IMR-90 (cell line): ENCODE measurements at regions not wholly inside any gene's neighbourhood (a gene's known extent, or its start where the extent isn't known, plus 50 kb on each side); places are given as distances from the start of the nearest gene placed in this dataset.

Experiments
- ATAC-seq: fragments of 200-7000 bp; cut with Tn5 transposase; 2 replicates; pipeline ENCODE4 v1.9.1; 2020; ENCODE audit warnings: low read depth, mild to moderate bottlenecking, moderate library complexity
- BruUV-seq: library from RNA; stranded (reverse); fragments of 400-500 nt; replicated peaks from 2 replicates; lab custom pipeline; 2021; lab: Mats Ljungman, UMichigan
- CTCF ChIA-PET: fragments of 300-600 bp; formaldehyde crosslinking; extraction: SDS; loops from one replicate; lab custom pipeline; 2021; ENCODE audit warnings: antibody characterized with exemption; lab: Yijun Ruan, JAX
- POLR2A ChIA-PET: fragments of 300-600 bp; sonication (Branson Sonifier 250); formaldehyde crosslinking; loops from one replicate; lab custom pipeline; 2022; ENCODE audit warnings: antibody characterized with exemption; ENCODE audit not compliant: unreplicated experiment; lab: Charles Lee
- DNase-seq: peaks from one replicate; pipeline ENCODE4 v3.0.0; 2013
- H2AFZ ChIP-seq: replicated peaks from 2 replicates; pipeline ENCODE3; 2013; ENCODE audit warnings: low read length, mild to moderate bottlenecking; ENCODE audit not compliant: poor library complexity
- H2AK5ac ChIP-seq: 2 replicates; pipeline ENCODE4 v1.6.1; 2013; ENCODE audit warnings: low read depth, low read length, inconsistent platforms
- H2AK9ac ChIP-seq: replicated peaks from 2 replicates; pipeline ENCODE3; 2013; ENCODE audit warnings: mild to moderate bottlenecking, low read depth, low read length, moderate library complexity; ENCODE audit not compliant: poor library complexity
- H2BK120ac ChIP-seq: 2 replicates; pipeline ENCODE4 v1.6.1; 2013; ENCODE audit warnings: low read depth, low read length, inconsistent platforms
- H2BK15ac ChIP-seq: 3 replicates; pipeline ENCODE4 v1.6.1; 2013; ENCODE audit warnings: low read depth, low read length, inconsistent platforms
- H2BK20ac ChIP-seq: 2 replicates; pipeline ENCODE4 v1.6.1; 2013; ENCODE audit warnings: low read depth, mild to moderate bottlenecking, inconsistent platforms, low read length, moderate library complexity
- H2BK5ac ChIP-seq: 2 replicates; pipeline ENCODE4 v1.6.1; 2013; ENCODE audit warnings: mild to moderate bottlenecking, low read depth, low read length, inconsistent platforms; ENCODE audit not compliant: poor library complexity, severe bottlenecking
- H3K14ac ChIP-seq: replicated peaks from 2 replicates; pipeline ENCODE4 v1.6.1; 2013; ENCODE audit warnings: low read depth, low read length, inconsistent platforms
- H3K18ac ChIP-seq: 2 replicates; pipeline ENCODE4 v1.6.1; 2013; ENCODE audit warnings: low read depth, low read length, control low read depth
- H3K23ac ChIP-seq: 2 replicates; pipeline ENCODE4 v1.6.1; 2013; ENCODE audit warnings: low read depth, low read length, inconsistent platforms
- H3K27ac ChIP-seq: 2 replicates; pipeline ENCODE4 v1.5.1; 2013; ENCODE audit warnings: mild to moderate bottlenecking, control low read depth, low read length; ENCODE audit not compliant: insufficient read depth
- H3K27me3 ChIP-seq: 2 replicates; pipeline ENCODE4 v1.6.1; 2013; ENCODE audit warnings: low read length; ENCODE audit not compliant: control insufficient read depth, insufficient read depth
- H3K36me3 ChIP-seq: 2 replicates; pipeline ENCODE4 v1.6.1; 2013; ENCODE audit warnings: low read length, mixed read lengths; ENCODE audit not compliant: control insufficient read depth, insufficient read depth
- H3K4ac ChIP-seq: 2 replicates; pipeline ENCODE4 v1.6.1; 2013; ENCODE audit warnings: low read depth, low read length, inconsistent platforms
- H3K4me1 ChIP-seq: 2 replicates; pipeline ENCODE4 v1.6.1; 2013; ENCODE audit warnings: low read length, mixed read lengths; ENCODE audit not compliant: control insufficient read depth, insufficient read depth
- H3K4me2 ChIP-seq: 2 replicates; pipeline ENCODE4 v1.6.1; 2013; ENCODE audit warnings: low read depth, mild to moderate bottlenecking, control low read depth, low read length, moderate library complexity
- H3K4me3 ChIP-seq: 2 replicates; pipeline ENCODE4 v1.5.1; 2013; ENCODE audit warnings: low read depth, mild to moderate bottlenecking, control low read depth, low read length, moderate library complexity; ENCODE audit not compliant: insufficient read depth
- H3K56ac ChIP-seq: 2 replicates; pipeline ENCODE4 v1.6.1; 2013; ENCODE audit warnings: low read length, inconsistent platforms; ENCODE audit not compliant: insufficient read depth; ENCODE audit errors: extremely low read depth
- H3K79me1 ChIP-seq, 2 experiments: 2 replicates each; pipeline ENCODE4 v1.6.1; 2013; ENCODE audit warnings: low read length in 2 of 2, inconsistent platforms in 1 of 2, low read depth in 1 of 2
- H3K9ac ChIP-seq: 2 replicates; pipeline ENCODE4 v1.6.1; 2013; ENCODE audit warnings: low read depth, low read length, control low read depth
- H3K9me1 ChIP-seq: 2 replicates; pipeline ENCODE4 v1.6.1; 2013; ENCODE audit warnings: low read length, inconsistent platforms; ENCODE audit not compliant: insufficient read depth
- H3K9me3 ChIP-seq: 2 replicates; pipeline ENCODE4 v1.6.1; 2013; ENCODE audit warnings: low read length; ENCODE audit not compliant: control insufficient read depth, insufficient read depth
- H4K20me1 ChIP-seq: 2 replicates; pipeline ENCODE4 v1.6.1; 2013; ENCODE audit warnings: low read length, inconsistent platforms; ENCODE audit not compliant: insufficient read depth
- H4K5ac ChIP-seq: 2 replicates; pipeline ENCODE4 v1.6.1; 2013; ENCODE audit warnings: mild to moderate bottlenecking, low read depth, low read length, control low read depth
- H4K8ac ChIP-seq, 2 experiments: 2 replicates each; pipeline ENCODE4 v1.6.1; 2013; ENCODE audit warnings: low read depth in 2 of 2, low read length in 2 of 2, control low read depth in 1 of 2, inconsistent platforms in 1 of 2
- H4K91ac ChIP-seq: 2 replicates; pipeline ENCODE4 v1.6.1; 2013; ENCODE audit warnings: low read depth, low read length, inconsistent platforms; ENCODE audit not compliant: insufficient read depth
- CEBPB ChIP-seq: IDR thresholded peaks from 2 replicates; pipeline ENCODE4 v1.6.1; 2012; ENCODE audit warnings: low read depth, low read length, improper control_type of control experiment
- CHD1 ChIP-seq: IDR thresholded peaks from 2 replicates; pipeline ENCODE4 v1.6.1; 2012; ENCODE audit warnings: low read depth, low read length, improper control_type of control experiment
- ELK1 ChIP-seq: fragments of 150-350 bp; IDR thresholded peaks from 2 replicates; pipeline ENCODE4 v1.6.1; 2016; ENCODE audit warnings: low read depth, mild to moderate bottlenecking, low read length, moderate library complexity, borderline replicate concordance
- FOS ChIP-seq: fragments of 150-350 bp; IDR thresholded peaks from 2 replicates; pipeline ENCODE4 v1.6.1; 2016; ENCODE audit warnings: low read depth, low read length
- MXI1 ChIP-seq: IDR thresholded peaks from 2 replicates; pipeline ENCODE4 v1.6.1; 2012; ENCODE audit warnings: low read depth, mild to moderate bottlenecking, low read length, moderate library complexity, borderline replicate concordance
- NFE2L2 ChIP-seq: fragments of 150-350 bp; IDR thresholded peaks from 2 replicates; pipeline ENCODE4 v1.6.1; 2016; ENCODE audit warnings: low read depth, mild to moderate bottlenecking, low read length
- RAD21 ChIP-seq: IDR thresholded peaks from 2 replicates; pipeline ENCODE4 v1.6.1; 2012; ENCODE audit warnings: low read length, improper control_type of control experiment
- RCOR1 ChIP-seq: IDR thresholded peaks from 2 replicates; pipeline ENCODE4 v1.6.1; 2012; ENCODE audit warnings: mild to moderate bottlenecking, low read length, improper control_type of control experiment; ENCODE audit not compliant: insufficient replicate concordance
- RFX5 ChIP-seq: IDR thresholded peaks from 2 replicates; pipeline ENCODE4 v1.8.0; 2012; ENCODE audit warnings: low read depth, mild to moderate bottlenecking, low read length, moderate library complexity
- SMC3 ChIP-seq: fragments of 150-350 bp; IDR thresholded peaks from 2 replicates; pipeline ENCODE4 v1.6.1; 2016; ENCODE audit warnings: low read depth, mild to moderate bottlenecking, antibody characterized with exemption, low read length, moderate library complexity
- WGBS, 2 experiments: methylation state at CpG; one replicate each; pipeline versions ENCODE4 v1.1.5 to v1.1.7; 2013; ENCODE audit warnings: missing lambda C conversion rate in 2 of 2; ENCODE audit not compliant: insufficient read length in 1 of 2; ENCODE audit errors: extremely low coverage in 2 of 2; 5-methylcytosine and 5-hydroxymethylcytosine counted together
- dilution Hi-C: fragments of 300-500 bp; cut with HindIII; formaldehyde crosslinking; loops from one replicate; pipeline ENCODE4 v1.14.3; 2018; ENCODE audit warnings: low sequenced_read_pairs; ENCODE audit not compliant: unreplicated experiment
- in situ Hi-C: fragments of 300-500 bp; cut with MboI; formaldehyde crosslinking; loops from 3 replicates; pipeline ENCODE4 v1.14.3; 2019; ENCODE audit warnings: low sequenced_read_pairs, inconsistent platforms, mixed read lengths
- intact Hi-C: fragments of 100-400 bp; cut with micrococcal nuclease; formaldehyde crosslinking; loops from 2 replicates; pipeline ENCODE4 v1.10.0; 2022

- ATAC-seq (no peak), DNase-seq (no peak)
- H4K20me1 ChIP-seq, result no peaks in the 10 kb centered on the region
- no peak overlapping the region for H3K18ac ChIP-seq
- no peak overlapping the region for H4K91ac ChIP-seq
- no peaks in the 10 kb centered on the region for H3K9me1 ChIP-seq
- TF ChIP-seq ELK1 (no peak), MXI1 (no peak), CHD1 (no peak), RFX5 (no peak), FOS (no peak), RCOR1 (no peak), SMC3 (no peak), RAD21 (no peak), NFE2L2 (no peak), CEBPB (no peak)
- no peak overlapping the region for H2BK20ac ChIP-seq
- ChIA-PET CTCF (no interaction called here), POLR2A (no interaction called here)
- H3K36me3 ChIP-seq, result no peaks in the 10 kb centered on the region
- in situ Hi-C loops (no loop called here), intact Hi-C loops (no loop called here), dilution Hi-C loops (no loop called here)
- H3K4me1 ChIP-seq, result no peaks in the 10 kb centered on the region
- H4K5ac ChIP-seq, result no peak overlapping the region
- H3K27ac ChIP-seq, result no peak overlapping the region
- no peak overlapping the region for H2AK9ac ChIP-seq
- no peak overlapping the region for H3K4ac ChIP-seq
- no peak overlapping the region for H2AFZ ChIP-seq
- no peak overlapping the region for H3K23ac ChIP-seq
- no TSS peak for BruUV-seq
- H2BK15ac ChIP-seq, result no peak overlapping the region
- no peak overlapping the region for H3K56ac ChIP-seq
- H4K8ac ChIP-seq, result no peak overlapping the region
- H3K79me1 ChIP-seq, result no peaks in the 10 kb centered on the region
- H2BK5ac ChIP-seq, result no peak overlapping the region
- no peak overlapping the region for H2AK5ac ChIP-seq
- WGBS, 2 experiments, result no CpG with 5 or more reads among the region's 2 CpGs
- no peak overlapping the region for H3K4me3 ChIP-seq
- H2BK120ac ChIP-seq, result no peak overlapping the region
- no peak overlapping the region for H3K4me2 ChIP-seq
- peaks cover 7% of the 10 kb centered on the region for H3K9me3 ChIP-seq
- no peak overlapping the region for H3K14ac ChIP-seq
- peaks cover 1% of the 10 kb centered on the region; the same call in 1 of the 2 replicates for H3K27me3 ChIP-seq
- H3K9ac ChIP-seq, result no peak overlapping the region
Measured at GRCh38 chr2:71906357-71906973, 241.2 kb downstream of the CYP26B1 start.
